T-helper 1 cell treated with Interleukin-12 subunit alpha and Interleukin-12 subunit beta and Interleukin-4 antibody, amounts not matched to agents 30 ng/mL and 1 ng/mL, for 36 hours (primary cell): ENCODE measurements at regions not wholly inside any gene's neighbourhood (a gene's known extent, or its start where the extent isn't known, plus 50 kb on each side); places are given as distances from the start of the nearest gene placed in this dataset.
"Not testable (repeated sequence)": the region's sequence is repeated elsewhere in the genome, so short reads cannot be mapped to it uniquely, and the experiment has no call there.

Experiments
- intact Hi-C: fragments of 100-400 bp; cut with micrococcal nuclease; formaldehyde crosslinking; loops from one replicate; pipeline ENCODE4 v1.15.1; 2024

GRCh38 chr2:56801214-56801613 is 617.4 kb downstream of the CCDC85A start:
- intact Hi-C loops = no loop called here

- intact Hi-C loops = no loop called here
Observed at GRCh38 chr2:56801770-56802169, 618.0 kb downstream of the CCDC85A start.

GRCh38 chr2:56803596-56803995 is 619.8 kb downstream of the CCDC85A start:
- intact Hi-C loops = no loop called here

- intact Hi-C loops = no loop called here
Observed at GRCh38 chr2:56806924-56807323, 623.1 kb downstream of the CCDC85A start.

- intact Hi-C loops = no loop called here
Observed at GRCh38 chr2:56807861-56808260, 624.1 kb downstream of the CCDC85A start.

- intact Hi-C loops = no loop called here
Observed at GRCh38 chr2:56811401-56811800, 627.6 kb downstream of the CCDC85A start.

DNA sequence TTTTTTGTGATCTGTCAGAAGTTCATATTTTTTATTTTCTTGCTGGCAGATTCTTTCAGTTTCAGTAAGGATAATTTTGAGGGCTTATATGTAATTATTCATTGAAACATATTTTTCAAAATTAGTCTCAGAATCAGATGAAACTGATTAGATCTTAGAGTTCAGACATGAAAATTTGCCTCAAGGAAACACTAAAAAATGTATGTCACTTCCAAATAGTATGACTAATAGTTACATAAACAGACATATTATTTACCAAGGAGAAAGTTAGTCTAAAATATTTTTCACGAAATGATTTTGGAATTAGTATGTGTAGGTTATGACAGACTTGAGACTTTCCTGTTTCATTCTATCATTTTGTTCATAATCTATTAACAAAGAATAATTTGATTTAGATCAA is 628.6 kb downstream of the CCDC85A start:
- intact Hi-C loops = no loop called here

- intact Hi-C loops = no loop called here
Observed at GRCh38 chr2:56813490-56813889, 629.7 kb downstream of the CCDC85A start.

DNA sequence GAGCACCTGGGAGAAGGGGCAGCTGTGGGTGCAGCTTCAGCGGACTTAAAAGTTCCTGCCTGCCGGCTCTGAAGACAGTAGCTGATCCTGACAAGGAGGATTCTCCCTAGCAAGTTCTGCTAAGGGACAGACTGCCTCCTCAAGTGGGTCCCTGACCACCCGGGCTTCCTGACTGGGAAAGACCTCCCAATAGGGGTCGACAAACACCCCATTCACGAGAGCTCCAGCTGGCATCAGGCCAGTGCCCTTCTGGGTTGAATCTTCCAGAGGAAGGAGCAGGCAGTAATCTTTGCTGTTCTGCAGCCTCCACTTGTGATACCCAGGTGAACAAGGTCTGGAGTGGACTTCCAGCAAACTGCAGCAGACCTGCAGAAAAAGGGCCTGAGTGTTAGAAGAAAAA is 632.9 kb downstream of the CCDC85A start:
- intact Hi-C loops = no loop called here

- intact Hi-C loops = no loop called here
Observed at GRCh38 chr2:56831780-56832179, 648.0 kb downstream of the CCDC85A start.

GRCh38 chr2:56834686-56835085 is 650.9 kb downstream of the CCDC85A start:
- intact Hi-C loops = no loop called here

GRCh38 chr2:56840009-56840408 is 656.2 kb downstream of the CCDC85A start:
- intact Hi-C loops = not testable (repeated sequence)

- intact Hi-C loops = no loop called here
Observed at GRCh38 chr2:56860991-56861390, 677.2 kb downstream of the CCDC85A start.

DNA sequence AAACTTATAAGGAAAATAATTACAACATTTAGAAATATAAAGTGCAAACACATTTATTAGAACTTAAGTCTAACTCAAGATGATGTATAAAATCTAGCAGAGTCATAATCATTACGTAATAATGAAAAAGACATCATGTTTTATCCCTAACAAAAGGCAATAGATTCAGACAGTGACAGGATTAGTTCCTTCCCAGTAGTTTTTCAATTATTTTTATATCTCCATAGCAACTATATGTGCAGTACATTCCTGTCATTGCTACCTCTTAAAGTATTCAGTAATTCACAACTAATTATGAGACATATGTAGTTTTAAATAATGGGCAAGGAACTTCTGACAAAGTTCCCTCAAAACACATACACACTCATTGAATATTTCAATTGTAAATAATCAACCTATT is 687.9 kb downstream of the CCDC85A start:
- intact Hi-C loops = no loop called here

DNA sequence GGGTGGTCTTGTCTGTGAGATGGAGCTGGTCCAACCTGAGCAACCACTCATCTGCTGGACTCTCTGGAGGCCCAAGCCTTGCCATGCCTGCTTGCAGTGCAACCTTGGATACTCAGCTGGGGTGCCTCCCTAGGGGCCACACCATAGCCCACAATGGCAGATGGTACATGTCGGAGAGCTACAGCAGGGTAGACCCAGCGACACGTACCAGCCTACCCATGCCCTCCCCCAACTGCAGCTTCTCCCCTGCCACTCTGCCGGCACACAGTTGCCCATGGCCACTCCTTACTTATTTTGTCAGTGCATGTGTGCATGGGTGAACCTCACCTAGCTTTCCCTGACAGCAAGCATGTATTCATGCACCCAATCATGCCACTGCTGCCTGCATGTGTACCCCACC is 690.9 kb downstream of the CCDC85A start:
- intact Hi-C loops = no loop called here

GRCh38 chr2:56889738-56890137 is 705.9 kb downstream of the CCDC85A start:
- intact Hi-C loops = no loop called here

- intact Hi-C loops = no loop called here
Observed at GRCh38 chr2:56892382-56892781, 708.6 kb downstream of the CCDC85A start.

DNA sequence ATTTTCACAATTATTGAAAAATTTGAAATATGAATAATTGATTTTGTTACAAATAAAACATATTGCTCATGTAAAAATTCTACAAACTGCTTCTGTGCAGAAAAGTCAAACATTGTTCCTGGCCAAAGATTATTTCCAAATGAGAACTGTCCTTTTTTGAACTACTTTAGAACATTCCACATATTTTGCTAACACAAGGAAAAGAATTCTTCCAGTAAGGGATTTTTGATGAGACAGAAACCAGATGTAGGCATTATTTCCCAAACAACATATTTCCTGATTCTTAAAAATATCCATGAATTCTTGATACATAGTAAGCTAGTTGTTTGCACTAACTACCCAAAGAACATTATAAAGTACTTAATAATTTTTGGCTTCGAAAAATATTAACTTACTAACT is 715.2 kb downstream of the CCDC85A start:
- intact Hi-C loops = no loop called here

GRCh38 chr2:56912490-56912889 is 728.7 kb downstream of the CCDC85A start:
- intact Hi-C loops = no loop called here

DNA sequence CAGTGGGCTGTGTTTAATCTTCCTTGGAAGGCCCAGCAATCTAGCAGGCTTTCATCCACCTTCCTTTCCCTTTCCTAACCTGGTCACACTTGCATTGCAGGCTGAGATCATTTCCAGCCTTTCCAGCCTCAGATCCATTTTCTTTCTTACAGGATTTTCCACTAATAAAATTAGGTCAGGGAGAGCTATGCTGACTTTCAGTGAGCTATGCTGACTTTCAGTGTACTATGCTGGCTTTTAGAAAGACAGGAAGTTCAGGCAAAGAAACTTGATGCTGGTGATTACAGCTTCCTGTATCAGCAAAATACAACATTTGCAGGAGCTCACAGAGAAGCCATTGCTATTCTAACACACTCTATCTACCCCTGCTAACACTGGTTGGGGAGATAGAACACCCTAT is 735.0 kb downstream of the CCDC85A start:
- intact Hi-C loops = no loop called here

DNA sequence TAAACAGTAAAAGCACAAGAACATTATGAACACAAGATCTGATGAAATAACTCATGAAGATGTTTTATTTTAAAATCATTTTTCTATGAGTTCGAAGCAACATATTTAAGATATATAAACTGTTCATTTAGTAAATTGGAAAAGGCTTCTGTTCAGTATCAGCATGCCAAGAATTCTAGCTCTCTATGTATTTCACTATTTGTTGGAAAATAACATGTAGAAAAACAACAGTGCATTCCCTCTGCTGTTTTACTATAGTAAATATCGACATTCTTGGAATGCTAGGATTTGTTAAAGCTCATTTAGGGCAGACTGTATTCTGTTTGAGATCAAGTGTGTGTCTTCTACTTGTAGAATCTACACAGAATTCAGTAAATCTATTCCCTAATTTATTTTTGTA is 750.2 kb downstream of the CCDC85A start:
- intact Hi-C loops = no loop called here

DNA sequence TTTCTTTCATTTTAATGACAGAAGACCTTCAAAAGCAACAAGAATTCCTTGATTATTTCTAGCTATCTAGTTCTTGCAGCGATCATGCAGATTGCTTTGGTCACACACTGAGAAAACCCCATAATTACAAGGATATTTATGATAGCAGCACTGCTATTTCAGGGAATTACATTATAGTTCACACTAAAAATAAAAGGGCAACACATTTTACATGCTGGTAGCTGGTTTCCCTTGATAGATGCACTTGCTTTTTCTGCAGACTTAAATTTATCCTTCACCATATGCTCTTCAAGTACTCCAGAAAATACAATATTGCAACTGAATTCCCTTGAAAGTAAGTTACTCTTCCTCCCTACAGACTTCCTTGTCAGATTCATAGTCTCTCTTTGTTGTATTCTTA is 751.1 kb downstream of the CCDC85A start:
- intact Hi-C loops = no loop called here

DNA sequence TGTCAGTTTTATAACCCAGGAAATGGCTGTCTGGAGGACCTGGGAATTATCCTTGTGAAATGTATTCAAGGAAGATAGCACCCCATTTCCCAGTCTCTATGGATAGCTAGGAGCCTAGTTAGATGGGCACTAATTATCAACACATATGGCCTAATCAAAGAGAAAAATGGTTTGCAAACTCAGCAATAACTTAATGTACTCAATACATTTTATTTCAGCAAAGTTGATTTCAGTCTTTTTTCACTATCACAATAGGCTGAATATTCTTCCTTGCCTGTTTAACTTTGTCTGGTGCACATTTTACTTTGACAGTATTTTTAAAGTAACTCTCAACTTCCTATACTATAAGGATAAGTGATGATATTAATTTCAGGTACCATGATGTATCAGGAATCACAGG is 756.3 kb downstream of the CCDC85A start:
- intact Hi-C loops = no loop called here

DNA sequence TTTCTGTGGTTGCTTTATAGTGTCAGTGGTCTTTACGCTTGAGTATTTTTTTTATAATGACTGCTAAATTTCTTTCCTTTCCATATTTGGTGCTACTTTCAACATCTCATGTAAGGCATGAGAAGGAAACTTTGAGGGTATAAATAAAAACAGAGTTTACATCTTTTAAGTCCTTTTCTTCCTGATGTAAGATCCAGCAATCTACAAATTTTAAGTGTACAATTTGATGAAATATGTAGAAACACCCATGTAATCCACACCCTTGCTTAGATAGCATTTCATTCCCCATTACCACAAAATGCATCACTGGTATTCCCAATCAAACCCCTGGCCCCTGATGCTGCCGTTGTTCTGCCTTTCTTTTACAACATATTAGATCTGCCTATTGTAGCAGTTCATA is 769.1 kb downstream of the CCDC85A start:
- intact Hi-C loops = no loop called here
